Cardiac fibroblast (primary cell): ENCODE measurements at regions not wholly inside any gene's neighbourhood (a gene's known extent, or its start where the extent isn't known, plus 50 kb on each side); places are given as distances from the start of the nearest gene placed in this dataset.

Experiments used
- DNase-seq, 2 donors: peaks; one replicate each; pipeline versions ENCODE4 v3.0.0 to v3.0.0-alpha.2; 2010; ENCODE audit warnings: low read depth in 2 of 2
- H3K4me3 ChIP-seq, 2 donors: replicated peaks in 1 of 2; 1 replicate in 1 of 2; 2 replicates in 1 of 2; pipeline ENCODE4 v1.5.1; 2011; ENCODE audit warnings: low read depth in 2 of 2, low read length in 2 of 2, mild to moderate bottlenecking in 2 of 2, moderate library complexity in 1 of 2
- TF ChIP-seq, protein P1 (sequence below): IDR thresholded peaks from one replicate; pipeline ENCODE4 v1.5.1; 2011; ENCODE audit warnings: low read depth, mild to moderate bottlenecking, low read length, inconsistent platforms

DNA sequence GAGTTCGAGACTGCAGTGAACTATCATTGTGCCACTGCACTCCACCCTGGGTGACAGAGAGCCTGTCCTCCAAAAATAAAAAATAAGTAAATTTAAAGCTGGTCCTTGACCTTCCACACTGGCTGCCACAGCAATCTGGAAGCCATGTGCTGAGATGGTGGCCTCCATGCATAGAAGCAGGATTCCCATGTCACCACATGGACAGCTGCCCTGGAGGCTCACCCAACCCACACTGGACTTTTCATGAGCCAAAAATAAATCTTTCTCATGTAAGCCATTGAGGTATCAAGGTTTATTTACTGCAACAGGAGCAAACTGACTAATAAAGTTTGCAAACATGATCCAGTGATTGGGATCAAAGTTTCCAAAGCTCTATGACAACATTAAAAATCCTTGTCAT lies 88.5 kb downstream of the SETD4 start:
- H3K4me3 ChIP-seq, result no peak overlapping the region
- TF ChIP-seq, protein P1, sequence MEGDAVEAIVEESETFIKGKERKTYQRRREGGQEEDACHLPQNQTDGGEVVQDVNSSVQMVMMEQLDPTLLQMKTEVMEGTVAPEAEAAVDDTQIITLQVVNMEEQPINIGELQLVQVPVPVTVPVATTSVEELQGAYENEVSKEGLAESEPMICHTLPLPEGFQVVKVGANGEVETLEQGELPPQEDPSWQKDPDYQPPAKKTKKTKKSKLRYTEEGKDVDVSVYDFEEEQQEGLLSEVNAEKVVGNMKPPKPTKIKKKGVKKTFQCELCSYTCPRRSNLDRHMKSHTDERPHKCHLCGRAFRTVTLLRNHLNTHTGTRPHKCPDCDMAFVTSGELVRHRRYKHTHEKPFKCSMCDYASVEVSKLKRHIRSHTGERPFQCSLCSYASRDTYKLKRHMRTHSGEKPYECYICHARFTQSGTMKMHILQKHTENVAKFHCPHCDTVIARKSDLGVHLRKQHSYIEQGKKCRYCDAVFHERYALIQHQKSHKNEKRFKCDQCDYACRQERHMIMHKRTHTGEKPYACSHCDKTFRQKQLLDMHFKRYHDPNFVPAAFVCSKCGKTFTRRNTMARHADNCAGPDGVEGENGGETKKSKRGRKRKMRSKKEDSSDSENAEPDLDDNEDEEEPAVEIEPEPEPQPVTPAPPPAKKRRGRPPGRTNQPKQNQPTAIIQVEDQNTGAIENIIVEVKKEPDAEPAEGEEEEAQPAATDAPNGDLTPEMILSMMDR, result no peak
- DNase-seq, result no peak

DNA sequence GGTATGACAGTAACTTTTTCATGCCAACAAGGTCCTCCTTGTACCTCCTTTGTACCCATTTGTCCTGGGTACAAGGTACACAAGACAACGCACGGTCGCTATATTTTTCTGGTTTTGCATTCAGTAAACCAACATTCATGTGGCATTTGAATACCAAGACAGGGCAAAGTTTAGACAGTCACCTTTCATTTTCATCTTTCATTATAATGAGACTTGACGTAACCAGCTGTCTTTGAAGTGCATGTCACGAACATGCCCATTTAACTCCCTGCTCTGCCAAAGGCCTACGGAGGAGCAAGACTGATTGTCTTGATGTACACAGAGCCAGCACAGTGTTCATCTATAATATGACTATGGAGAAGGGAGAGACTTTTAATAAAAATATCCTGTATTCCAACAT lies 91.0 kb downstream of the SETD4 start:
- no peak for DNase-seq
- H3K4me3 ChIP-seq, result no peak overlapping the region
- TF ChIP-seq, protein P1, result no peak

DNA sequence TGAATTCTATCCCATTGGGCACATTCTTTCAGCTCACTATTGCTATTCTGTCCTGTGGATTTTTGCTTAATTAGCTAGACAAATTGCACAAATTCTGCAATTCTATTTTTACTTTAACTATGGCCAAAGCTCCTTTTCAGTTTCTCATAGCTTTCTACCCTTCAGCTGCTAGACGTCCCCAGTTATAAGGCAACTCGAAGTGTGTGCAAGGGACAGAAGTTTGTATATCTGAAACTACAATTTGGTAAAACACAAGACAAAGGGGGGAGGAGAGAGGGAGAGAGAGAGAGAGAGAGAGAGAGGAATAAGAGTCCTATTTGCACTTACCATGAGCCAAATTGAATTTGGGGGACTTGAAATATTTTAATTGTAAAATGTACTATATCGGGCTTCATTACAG lies 91.8 kb downstream of the SETD4 start:
- no peak overlapping the region for H3K4me3 ChIP-seq
- TF ChIP-seq, protein P1, result no peak
- DNase-seq, result no peak

DNA sequence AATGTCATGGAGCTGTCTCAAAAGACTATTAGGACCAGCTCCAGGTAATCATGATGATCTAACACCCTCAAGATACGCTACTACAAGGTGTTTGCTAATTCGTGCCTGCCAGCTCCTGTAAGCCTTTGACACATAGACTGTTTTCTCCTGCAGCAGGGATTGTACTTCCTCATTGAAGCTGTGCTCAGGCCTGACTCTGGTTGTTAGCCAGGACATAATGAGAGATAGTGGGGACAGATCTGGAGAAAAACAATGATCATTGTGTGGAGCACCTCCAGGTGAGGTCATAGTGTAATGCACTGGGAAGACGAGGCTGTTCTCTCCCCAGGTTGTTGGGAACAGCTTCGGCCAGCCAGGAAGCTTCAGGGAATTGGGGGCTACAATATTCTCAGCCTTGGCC lies 94.6 kb downstream of the SETD4 start:
- TF ChIP-seq, protein P1, result no peak
- DNase-seq, result no peak

DNA sequence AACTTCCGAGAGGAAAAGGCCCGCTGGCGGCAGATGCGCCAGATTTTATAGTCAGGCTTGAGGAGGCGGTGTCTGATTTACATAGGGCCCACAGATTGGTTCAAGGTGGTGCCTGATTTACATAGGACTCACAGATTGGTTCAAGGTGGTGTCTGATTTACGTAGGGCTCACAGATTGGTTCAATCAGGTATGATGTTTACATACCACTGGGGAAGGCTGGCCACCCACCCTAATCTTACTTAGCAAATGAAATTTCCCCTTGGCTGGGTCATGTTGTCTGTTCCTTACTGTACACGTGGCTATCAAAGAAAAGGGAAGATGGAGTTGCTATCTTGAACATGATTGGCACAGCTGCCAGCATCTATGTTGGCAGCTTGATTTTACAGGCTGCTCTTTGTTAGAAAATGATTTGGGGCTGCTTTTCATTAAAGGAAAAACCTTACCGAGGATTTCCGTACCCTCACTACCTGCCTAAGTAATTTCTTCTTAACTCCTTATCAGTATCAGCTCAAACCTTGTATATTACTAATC lies 96.3 kb downstream of the SETD4 start:
- peak in 1 of 2 donors; percentile 9 for DNase-seq
- TF ChIP-seq, protein P1, result no peak
- no peak overlapping the region for H3K4me3 ChIP-seq

More for the DNA sequence above, 94.6 kb downstream of the SETD4 start:
- no peak overlapping the region for H3K4me3 ChIP-seq

DNA sequence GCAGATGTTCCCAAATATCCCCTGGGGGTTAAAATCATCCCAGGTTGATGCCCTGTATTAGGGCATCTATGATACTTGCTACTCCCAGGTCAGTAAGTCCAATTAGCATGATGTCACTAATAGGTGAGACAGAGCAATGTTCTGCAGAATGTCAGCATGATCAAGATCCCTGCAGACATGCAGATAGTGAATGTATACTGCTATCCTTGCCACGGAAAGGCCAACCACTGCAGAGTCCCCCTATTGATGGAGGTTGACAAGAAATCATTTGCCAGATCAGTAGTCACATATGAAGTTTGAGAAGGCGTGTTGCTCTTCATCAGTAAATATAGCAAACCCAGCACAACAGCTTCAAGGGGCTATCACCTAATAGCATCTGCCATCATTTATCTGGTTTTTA lies 97.4 kb downstream of the SETD4 start:
- no peak overlapping the region for H3K4me3 ChIP-seq
- TF ChIP-seq, protein P1, result no peak
- DNase-seq, result no peak

DNA sequence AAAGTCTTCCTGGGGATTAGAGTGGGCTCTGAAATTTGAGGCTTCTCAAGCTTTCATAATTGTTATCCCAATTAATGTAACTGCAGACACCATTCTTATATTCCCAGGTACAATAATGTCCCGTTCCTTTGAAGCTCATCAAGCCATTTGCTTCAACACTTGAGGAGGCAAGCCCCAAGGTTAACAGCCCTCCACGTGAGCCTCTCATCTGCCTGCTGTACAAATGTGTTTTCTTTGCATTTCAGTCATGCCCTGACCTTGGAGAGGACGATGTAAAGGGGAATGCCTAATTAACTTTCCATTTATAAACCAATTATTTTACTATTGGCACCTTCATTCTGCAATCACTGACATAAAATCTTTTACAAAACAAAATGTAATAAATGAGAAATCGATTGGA lies 106.3 kb downstream of the SETD4 start:
- DNase-seq, result no peak
- TF ChIP-seq, protein P1, result no peak
- no peak overlapping the region for H3K4me3 ChIP-seq
